ENCODE measurements at regions not wholly inside any gene's neighbourhood (a gene's known extent, or its start where the extent isn't known, plus 50 kb on each side); places are given as distances from the start of the nearest gene placed in this dataset.

- H3K9me3 ChIP-seq: no peaks in the 10 kb centered on the region
- no peak for TF ChIP-seq POLR2A (IDR thresholded peaks at IDR 0.05; ENCODE audit: low read depth)
- TF ChIP-seq POLR2AphosphoS5 (IDR thresholded peaks at IDR 0.05): no peak
- TF ChIP-seq CTCF (IDR thresholded peaks at IDR 0.05): no peak
- no peak for TF ChIP-seq EP300 (IDR thresholded peaks at IDR 0.05)
- no peaks in the 10 kb centered on the region for H3K36me3 ChIP-seq
- 90% methylated on average over 7 of the region's 7 CpGs for WGBS
- no peak overlapping the region for H3K4me3 ChIP-seq
- no peaks in the 10 kb centered on the region for H3K27me3 ChIP-seq
- DNase-seq (ENCODE audit: extremely low spot score): no peak
- intact Hi-C loops (cut with DNase I): no loop called here
- no peak overlapping the region for H3K27ac ChIP-seq (replicated peaks in 1 of 4)
- H3K4me1 ChIP-seq: no peaks in the 10 kb centered on the region
These were observed 91.6 kb downstream of the TFAP2C start for GRCh38 chr20:56720620-56721213.

GRCh38 chr20:56722042-56722441 is 92.9 kb downstream of the TFAP2C start:
- H3K4me3 ChIP-seq: no peak overlapping the region
- no peak overlapping the region for H3K27ac ChIP-seq (replicated peaks in 1 of 4)
- H3K9me3 ChIP-seq: no peaks in the 10 kb centered on the region
- 63% methylated on average over 10 of the region's 10 CpGs for WGBS
- H3K27me3 ChIP-seq: no peaks in the 10 kb centered on the region
- intact Hi-C loops (cut with DNase I): no loop called here
- TF ChIP-seq CTCF (IDR thresholded peaks at IDR 0.05): no peak
- no peak for TF ChIP-seq POLR2AphosphoS5 (IDR thresholded peaks at IDR 0.05)
- no peak for TF ChIP-seq EP300 (IDR thresholded peaks at IDR 0.05)
- no peak for TF ChIP-seq POLR2A (IDR thresholded peaks at IDR 0.05; ENCODE audit: low read depth)
- H3K4me1 ChIP-seq: no peaks in the 10 kb centered on the region
- DNase-seq (ENCODE audit: extremely low spot score): no peak
- no peaks in the 10 kb centered on the region for H3K36me3 ChIP-seq

- intact Hi-C loops (cut with DNase I): no loop called here
- DNase-seq (ENCODE audit: extremely low spot score): no peak
- 89% methylated on average over 6 of the region's 6 CpGs for WGBS
- no peaks in the 10 kb centered on the region for H3K9me3 ChIP-seq
- TF ChIP-seq EP300 (IDR thresholded peaks at IDR 0.05): no peak
- no peak overlapping the region for H3K4me3 ChIP-seq
- H3K4me1 ChIP-seq: no peaks in the 10 kb centered on the region
- no peak overlapping the region for H3K27ac ChIP-seq (replicated peaks in 1 of 4)
- H3K36me3 ChIP-seq: no peaks in the 10 kb centered on the region
- H3K27me3 ChIP-seq: no peaks in the 10 kb centered on the region
These were observed 94.2 kb downstream of the TFAP2C start for GRCh38 chr20:56723331-56723730.

- 44% methylated on average over 5 of the region's 5 CpGs for WGBS
- H3K27me3 ChIP-seq: no peaks in the 10 kb centered on the region
- no peak overlapping the region for H3K4me3 ChIP-seq
- no peaks in the 10 kb centered on the region for H3K4me1 ChIP-seq
- DNase-seq (ENCODE audit: extremely low spot score): no peak
- intact Hi-C loops (cut with DNase I): no loop called here
- H3K9me3 ChIP-seq: no peaks in the 10 kb centered on the region
- no peak overlapping the region for H3K27ac ChIP-seq (replicated peaks in 1 of 4)
- H3K36me3 ChIP-seq: no peaks in the 10 kb centered on the region
- no peak for TF ChIP-seq POLR2AphosphoS5 (IDR thresholded peaks at IDR 0.05)
- TF ChIP-seq CTCF (IDR thresholded peaks at IDR 0.05): no peak
- TF ChIP-seq POLR2A (IDR thresholded peaks at IDR 0.05; ENCODE audit: low read depth): no peak
- no peak for TF ChIP-seq EP300 (IDR thresholded peaks at IDR 0.05)
These were observed 95.2 kb downstream of the TFAP2C start for GRCh38 chr20:56724241-56724757.

- no peak for DNase-seq (ENCODE audit: extremely low spot score)
- no peak for TF ChIP-seq POLR2AphosphoS5 (IDR thresholded peaks at IDR 0.05)
- TF ChIP-seq POLR2A (IDR thresholded peaks at IDR 0.05; ENCODE audit: low read depth): no peak
- TF ChIP-seq EP300 (IDR thresholded peaks at IDR 0.05): no peak
- TF ChIP-seq CTCF (IDR thresholded peaks at IDR 0.05): no peak
- 89% methylated on average over 8 of the region's 8 CpGs for WGBS
These were observed 100.9 kb downstream of the TFAP2C start for GRCh38 chr20:56730003-56730402.

More at GRCh38 chr20:56730003-56730402, 100.9 kb downstream of the TFAP2C start:
- peaks cover 0 to 3% (median 2%) of the 10 kb centered on the region in 4 donors for H3K4me1 ChIP-seq
- H3K27me3 ChIP-seq: no peaks in the 10 kb centered on the region
- no peak overlapping the region for H3K4me3 ChIP-seq
- no peak overlapping the region for H3K27ac ChIP-seq (replicated peaks in 1 of 4)
- intact Hi-C loops (cut with DNase I): no loop called here
- no peaks in the 10 kb centered on the region for H3K9me3 ChIP-seq
- no peaks in the 10 kb centered on the region for H3K36me3 ChIP-seq

Measured in esophagus muscularis mucosa (tissue), 4 donors.